ENCODE measurements at regions not wholly inside any gene's neighbourhood (a gene's known extent, or its start where the extent isn't known, plus 50 kb on each side); places are given as distances from the start of the nearest gene placed in this dataset.

GRCh38 chr18:4870177-4870773 is 326.8 kb downstream of the AKAIN1 start:
- no peaks in the 10 kb centered on the region for H3K27me3 ChIP-seq
- no peaks in the 10 kb centered on the region for H3K36me3 ChIP-seq
- H3K9me3 ChIP-seq = peaks cover 3% of the 10 kb centered on the region
- TF ChIP-seq CTCF (IDR thresholded peaks at IDR 0.05) = no peak
- no peak overlapping the region for H3K4me3 ChIP-seq
- ATAC-seq = no peak
- no peak for DNase-seq
- intact Hi-C loops (cut with DNase I) = no loop called here
- no peak overlapping the region for H3K27ac ChIP-seq
- no peaks in the 10 kb centered on the region for H3K4me1 ChIP-seq

- no peak for DNase-seq
- no peaks in the 10 kb centered on the region for H3K27me3 ChIP-seq
- ATAC-seq = no peak
- no peak for TF ChIP-seq CTCF (IDR thresholded peaks at IDR 0.05)
- no peak overlapping the region for H3K4me3 ChIP-seq
- peaks cover 3% of the 10 kb centered on the region for H3K9me3 ChIP-seq
- intact Hi-C loops (cut with DNase I) = no loop called here
- H3K4me1 ChIP-seq = no peaks in the 10 kb centered on the region
- H3K36me3 ChIP-seq = no peaks in the 10 kb centered on the region
- no peak overlapping the region for H3K27ac ChIP-seq
Measured at GRCh38 chr18:4869155-4869554, 327.9 kb downstream of the AKAIN1 start.

- Histone ChIP-seq H3K27ac (no peak overlapping the region), H3K4me1 (no peaks in the 10 kb centered on the region), H3K27me3 (no peaks in the 10 kb centered on the region), H3K4me3 (no peak overlapping the region), H3K36me3 (no peaks in the 10 kb centered on the region), H3K9me3 (no peaks in the 10 kb centered on the region)
- DNase-seq = no peak
- no peak for ATAC-seq
- no peak for TF ChIP-seq CTCF (IDR thresholded peaks at IDR 0.05)
- intact Hi-C loops (cut with DNase I) = no loop called here
Measured at GRCh38 chr18:4858379-4859127, 338.5 kb downstream of the AKAIN1 start.

GRCh38 chr18:4854671-4855070 is 342.4 kb downstream of the AKAIN1 start:
- Histone ChIP-seq H3K36me3 (no peaks in the 10 kb centered on the region), H3K4me3 (no peak overlapping the region), H3K4me1 (no peaks in the 10 kb centered on the region), H3K27me3 (no peaks in the 10 kb centered on the region), H3K27ac (no peak overlapping the region), H3K9me3 (no peaks in the 10 kb centered on the region)
- DNase-seq (no peak), ATAC-seq (no peak)
- no peak for TF ChIP-seq CTCF (IDR thresholded peaks at IDR 0.05)
- intact Hi-C loops (cut with DNase I) = no loop called here

DNA sequence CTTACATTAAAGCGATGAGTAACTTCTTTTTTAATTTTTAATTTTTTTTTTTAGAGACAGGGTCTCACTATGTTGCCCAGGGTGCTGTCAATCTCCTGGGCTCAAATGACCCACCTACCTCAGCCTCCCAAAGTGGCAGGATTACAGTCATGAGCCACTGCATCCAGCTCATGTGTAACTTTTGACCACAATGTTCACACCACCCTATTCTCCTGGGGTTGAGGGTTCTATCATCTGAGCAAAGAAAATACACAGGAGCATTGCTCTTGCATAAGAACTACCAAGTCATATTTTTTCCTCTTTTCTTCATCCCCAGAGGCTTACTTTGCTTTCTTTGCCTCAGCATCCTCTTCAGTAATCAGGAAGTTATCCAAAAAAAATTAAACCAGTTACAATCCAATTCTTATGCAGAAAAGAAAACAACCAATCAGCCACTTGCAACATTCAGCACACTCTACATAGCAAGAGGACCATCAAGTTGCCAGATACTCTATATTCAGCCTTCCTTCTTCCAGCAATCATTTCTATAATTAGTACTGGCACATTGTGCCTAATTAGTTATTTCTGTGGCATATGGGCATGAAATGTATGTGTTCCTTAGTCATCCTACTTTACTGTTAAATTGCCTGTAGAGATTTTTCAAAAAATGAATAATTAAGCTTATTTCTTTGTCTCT is 345.6 kb downstream of the AKAIN1 start:
- intact Hi-C loops (cut with DNase I) = no loop called here
- H3K36me3 ChIP-seq = no peaks in the 10 kb centered on the region
- no peak overlapping the region for H3K4me3 ChIP-seq
- no peaks in the 10 kb centered on the region for H3K4me1 ChIP-seq
- ATAC-seq = no peak
- no peak for DNase-seq
- TF ChIP-seq CTCF (IDR thresholded peaks at IDR 0.05) = no peak
- H3K9me3 ChIP-seq = no peaks in the 10 kb centered on the region
- H3K27ac ChIP-seq = no peak overlapping the region
- H3K27me3 ChIP-seq = no peaks in the 10 kb centered on the region
